HG02610 (cell line): ENCODE measurements at regions not wholly inside any gene's neighbourhood (a gene's known extent, or its start where the extent isn't known, plus 50 kb on each side); places are given as distances from the start of the nearest gene placed in this dataset.

Source experiments
- ATAC-seq: cut with Tn5 transposase; IDR thresholded peaks from one replicate; pipeline ENCODE4 v1.9.1; 2021; ENCODE audit warnings: mild to moderate bottlenecking, moderate library complexity; ENCODE audit not compliant: unreplicated experiment

DNA sequence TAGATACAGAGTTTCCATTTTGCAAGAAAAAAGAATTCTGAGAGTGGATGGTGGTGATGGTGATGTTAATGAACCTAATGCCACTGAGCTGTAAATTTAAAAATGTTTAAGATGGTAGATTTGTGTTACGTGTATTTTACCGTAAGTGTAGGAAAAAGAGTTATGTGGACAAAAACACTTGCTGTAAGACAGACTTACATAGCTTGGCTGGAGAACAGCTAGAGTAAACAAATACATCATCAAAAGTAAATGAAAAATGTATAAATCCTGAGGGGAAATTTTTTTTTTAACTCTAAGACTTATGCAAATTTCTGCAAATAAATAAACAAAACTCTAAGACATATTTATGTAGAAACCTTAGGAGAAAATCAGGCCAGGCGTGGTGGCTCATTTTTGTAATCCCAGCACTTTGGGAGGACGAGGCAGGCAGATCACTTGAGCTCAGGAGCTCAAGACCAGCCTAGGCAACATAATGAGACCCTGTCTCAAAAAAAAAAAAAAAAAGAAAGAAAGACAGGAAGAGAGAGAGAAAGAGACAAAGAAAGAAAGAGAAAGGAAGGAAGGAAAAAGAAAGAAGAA lies 66.2 kb upstream of the CDK13 start:
- ATAC-seq, result no peak

DNA sequence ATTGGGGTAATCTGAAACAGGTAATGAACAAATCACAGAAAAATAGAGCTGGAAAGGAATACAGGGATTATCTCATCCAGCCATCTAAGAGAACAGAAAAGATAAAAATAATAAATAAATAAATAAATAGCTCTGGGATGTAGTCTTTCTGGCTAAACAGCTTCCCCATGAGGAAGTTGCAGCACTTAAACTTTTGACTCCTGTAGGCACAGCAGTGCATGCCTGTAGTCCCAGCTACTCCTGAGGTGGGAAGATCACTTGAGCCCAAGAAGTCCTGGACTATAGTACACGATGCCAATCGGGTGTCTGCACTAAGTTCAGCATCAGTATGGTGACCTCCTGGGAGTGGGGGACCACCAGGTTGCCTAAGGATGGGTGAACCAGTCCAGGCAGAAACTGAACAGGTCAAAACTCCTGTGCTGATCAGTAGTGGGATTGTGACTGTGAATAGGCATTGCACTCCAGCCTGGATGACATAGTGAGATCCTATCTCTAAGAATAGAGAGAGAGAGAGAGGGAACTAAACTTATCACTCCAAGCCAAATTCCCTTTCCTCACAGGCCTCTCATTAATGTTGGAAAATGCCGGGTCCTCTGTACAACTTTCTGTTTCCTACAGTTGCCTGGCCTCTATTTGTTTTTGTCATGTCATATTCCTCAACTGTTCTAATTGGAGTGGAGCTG lies 61.7 kb upstream of the CDK13 start:
- ATAC-seq, result no peak

GRCh38 chr7:39890411-39890810 lies 59.6 kb upstream of the CDK13 start:
- ATAC-seq, result no peak

DNA sequence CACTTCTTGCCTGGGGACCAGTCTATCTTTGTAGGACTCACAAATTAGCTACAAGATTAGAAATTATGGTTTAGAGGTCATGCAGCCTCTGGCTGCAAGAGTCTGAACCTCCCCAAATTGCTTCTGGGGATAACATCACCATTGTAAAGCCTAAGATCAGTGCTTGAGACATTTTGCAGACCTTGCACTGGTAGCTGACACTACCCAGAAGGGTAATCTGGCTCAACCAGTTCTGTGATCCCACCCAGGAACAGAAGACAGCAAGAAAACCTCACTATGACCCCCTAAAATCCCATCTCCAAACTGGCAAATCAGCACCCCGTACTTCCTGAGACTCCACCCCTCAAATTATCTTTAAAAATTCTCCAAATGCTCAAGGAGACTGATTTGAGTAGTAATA lies 58.2 kb upstream of the CDK13 start:
- no peak for ATAC-seq

- no peak for ATAC-seq
Observed at GRCh38 chr7:39892361-39892760, 57.7 kb upstream of the CDK13 start.

- ATAC-seq, result no peak
Observed at GRCh38 chr7:39894904-39895303, 55.2 kb upstream of the CDK13 start.

DNA sequence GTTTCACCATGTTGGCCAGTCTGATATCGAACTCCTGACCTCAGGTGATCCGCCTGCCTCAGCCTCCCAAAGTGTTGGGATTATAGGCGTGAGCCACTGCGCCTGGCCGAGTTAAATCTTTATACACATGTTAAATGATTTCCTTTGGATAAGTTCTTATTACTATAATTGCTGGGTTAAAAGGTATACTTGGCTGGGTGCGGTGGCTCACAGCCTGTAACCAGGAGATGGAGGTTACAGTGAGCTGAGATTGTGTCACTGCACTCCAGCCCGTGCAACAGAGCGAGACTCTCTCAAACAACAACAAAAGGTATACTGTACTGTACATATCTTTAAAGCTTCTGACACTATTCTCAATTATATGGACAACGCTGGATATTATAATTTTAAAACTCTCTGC lies 53.2 kb upstream of the CDK13 start:
- ATAC-seq, result no peak

- ATAC-seq, result no peak
Observed at GRCh38 chr7:39898867-39899266, 51.2 kb upstream of the CDK13 start.
